GM13976 (cell line): ENCODE measurements at regions not wholly inside any gene's neighbourhood (a gene's known extent, or its start where the extent isn't known, plus 50 kb on each side); places are given as distances from the start of the nearest gene placed in this dataset.

Experiments
- DNase-seq: peaks from one replicate; pipeline ENCODE4 v3.0.0; 2012; ENCODE audit warnings: low spot score
- in situ Hi-C: fragments of 300-500 bp; cut with MboI; formaldehyde crosslinking; loops from one replicate; pipeline ENCODE4 v1.12.0; 2022; ENCODE audit warnings: low sequenced_read_pairs, mixed read lengths, inconsistent platforms; ENCODE audit not compliant: unreplicated experiment
- TF ChIP-seq, protein P1 (sequence below): IDR thresholded peaks from 2 replicates; pipeline ENCODE4 v1.5.1; 2012; ENCODE audit warnings: borderline replicate concordance, mild to moderate bottlenecking; ENCODE audit not compliant: insufficient read depth; ENCODE audit errors: extremely low read depth, missing control alignments, control extremely low read depth

DNA sequence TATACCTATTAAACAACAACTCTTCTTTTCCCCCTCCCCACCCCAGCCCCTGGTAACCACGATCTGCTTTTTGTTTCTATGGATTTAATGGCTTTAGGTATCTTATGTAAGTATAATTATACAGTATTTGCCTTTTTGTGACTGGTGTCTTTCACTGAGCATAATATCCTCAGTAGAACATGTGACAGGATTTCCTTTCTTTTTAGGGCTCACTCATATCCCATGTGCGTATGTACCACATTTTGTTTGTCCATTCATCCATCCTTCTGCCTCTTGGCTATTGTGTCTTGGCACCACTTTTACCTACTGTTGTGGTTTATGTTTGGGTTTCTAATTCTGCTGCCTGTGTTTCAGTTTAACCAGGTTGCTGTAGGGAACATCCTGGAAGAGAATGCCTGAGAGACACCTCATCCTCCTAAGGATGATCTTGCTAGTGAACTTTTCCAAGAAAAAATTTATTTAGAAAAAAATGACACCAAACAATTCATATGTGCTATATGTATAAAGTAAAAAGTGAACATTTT lies 77.6 kb upstream of the SESN3 start:
- DNase-seq = no peak
- in situ Hi-C loops = no loop called here
- TF ChIP-seq, protein P1, sequence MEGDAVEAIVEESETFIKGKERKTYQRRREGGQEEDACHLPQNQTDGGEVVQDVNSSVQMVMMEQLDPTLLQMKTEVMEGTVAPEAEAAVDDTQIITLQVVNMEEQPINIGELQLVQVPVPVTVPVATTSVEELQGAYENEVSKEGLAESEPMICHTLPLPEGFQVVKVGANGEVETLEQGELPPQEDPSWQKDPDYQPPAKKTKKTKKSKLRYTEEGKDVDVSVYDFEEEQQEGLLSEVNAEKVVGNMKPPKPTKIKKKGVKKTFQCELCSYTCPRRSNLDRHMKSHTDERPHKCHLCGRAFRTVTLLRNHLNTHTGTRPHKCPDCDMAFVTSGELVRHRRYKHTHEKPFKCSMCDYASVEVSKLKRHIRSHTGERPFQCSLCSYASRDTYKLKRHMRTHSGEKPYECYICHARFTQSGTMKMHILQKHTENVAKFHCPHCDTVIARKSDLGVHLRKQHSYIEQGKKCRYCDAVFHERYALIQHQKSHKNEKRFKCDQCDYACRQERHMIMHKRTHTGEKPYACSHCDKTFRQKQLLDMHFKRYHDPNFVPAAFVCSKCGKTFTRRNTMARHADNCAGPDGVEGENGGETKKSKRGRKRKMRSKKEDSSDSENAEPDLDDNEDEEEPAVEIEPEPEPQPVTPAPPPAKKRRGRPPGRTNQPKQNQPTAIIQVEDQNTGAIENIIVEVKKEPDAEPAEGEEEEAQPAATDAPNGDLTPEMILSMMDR = no peak

GRCh38 chr11:95307286-95307685 lies 76.3 kb upstream of the SESN3 start:
- in situ Hi-C loops = no loop called here
- DNase-seq = no peak
- TF ChIP-seq, protein P1 = no peak

DNA sequence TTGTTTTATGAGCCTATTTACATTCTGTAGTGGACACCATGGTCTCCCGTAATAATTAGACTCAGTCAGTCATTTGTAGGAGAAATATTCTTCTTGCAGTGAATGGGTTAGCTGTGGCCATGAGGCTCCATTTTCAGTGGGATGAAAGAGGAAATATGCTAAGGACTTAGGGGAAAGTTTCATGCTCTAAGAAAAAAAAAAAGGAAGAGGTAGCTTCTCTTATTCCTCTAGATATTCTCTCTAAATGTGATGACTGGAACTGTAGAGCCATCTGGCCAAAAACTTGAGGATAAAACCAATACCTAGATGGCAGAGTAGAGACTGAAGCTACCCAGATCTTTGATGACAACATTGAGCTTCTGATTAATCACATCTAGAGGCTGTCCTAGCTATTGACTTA lies 75.8 kb upstream of the SESN3 start:
- in situ Hi-C loops = no loop called here
- TF ChIP-seq, protein P1 = no peak
- no peak for DNase-seq

- no peak for DNase-seq
- TF ChIP-seq, protein P1 = no peak
- in situ Hi-C loops = no loop called here
These were observed 75.1 kb upstream of the SESN3 start for GRCh38 chr11:95306123-95306522.

- in situ Hi-C loops = no loop called here
- DNase-seq = no peak
- TF ChIP-seq, protein P1 = no peak
These were observed 74.7 kb upstream of the SESN3 start for GRCh38 chr11:95305705-95306104.

DNA sequence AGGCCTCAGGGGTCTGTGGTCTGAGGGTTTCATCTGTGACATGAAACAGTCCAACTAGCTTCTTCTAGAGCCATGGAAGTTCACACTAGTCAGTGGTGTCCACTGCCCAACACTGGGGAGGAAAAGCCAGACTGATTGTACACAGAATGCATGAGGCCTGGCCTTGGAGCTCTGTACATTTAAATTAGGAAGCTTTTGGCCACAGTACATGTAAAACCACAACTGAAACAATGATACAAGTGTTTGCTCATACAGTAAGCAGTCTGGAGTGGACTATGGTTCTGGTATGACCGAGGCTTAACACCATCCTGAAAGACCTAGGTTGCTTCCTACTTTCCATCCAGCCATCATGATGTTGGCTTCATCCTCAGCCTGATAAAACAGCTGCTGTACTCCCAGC lies 73.8 kb upstream of the SESN3 start:
- TF ChIP-seq, protein P1 = no peak

GRCh38 chr11:95302211-95302610 lies 71.2 kb upstream of the SESN3 start:
- TF ChIP-seq, protein P1 = no peak
- in situ Hi-C loops = no loop called here
- DNase-seq = no peak

More for the DNA sequence above, 73.8 kb upstream of the SESN3 start:
- in situ Hi-C loops = no loop called here
- no peak for DNase-seq
